Stimulated activated CD4-positive, alpha-beta T cell treated with anti-CD3 and anti-CD28 coated beads, Interleukin-15, amount 100 ng/mL, for 24 hours (primary cell): ENCODE measurements at regions not wholly inside any gene's neighbourhood (a gene's known extent, or its start where the extent isn't known, plus 50 kb on each side); places are given as distances from the start of the nearest gene placed in this dataset.

Source experiments
- DNase-seq: peaks from one replicate; pipeline ENCODE4 v3.0.0-alpha.2; 2020

DNA sequence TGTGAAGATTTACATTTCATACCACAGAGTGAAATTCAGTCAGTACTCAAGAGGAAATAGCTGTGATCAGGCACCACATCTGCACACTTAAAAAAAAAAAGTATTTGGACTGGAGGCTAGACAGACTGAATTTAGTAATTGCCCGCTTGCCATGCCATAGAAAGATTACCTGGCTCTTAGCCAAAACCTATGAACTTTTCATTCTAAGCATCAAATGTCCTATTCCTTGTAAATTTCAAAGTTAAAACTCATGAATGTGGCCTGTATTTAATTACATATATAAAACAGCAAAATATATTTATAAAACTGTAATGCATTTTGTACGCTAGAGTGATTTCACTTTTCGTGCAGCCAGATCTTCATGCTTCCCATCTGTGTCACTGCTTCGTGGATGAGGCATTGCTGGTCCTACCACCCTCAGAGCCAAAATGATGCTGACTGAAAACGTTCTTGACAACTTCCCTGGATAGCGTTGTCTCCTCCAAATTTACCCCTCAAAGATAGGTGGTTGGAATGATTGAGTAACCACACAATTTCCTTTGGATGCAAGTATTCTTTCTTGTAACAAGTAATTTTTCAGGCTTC lies 447.9 kb upstream of the SGCD start:
- no peak for DNase-seq

DNA sequence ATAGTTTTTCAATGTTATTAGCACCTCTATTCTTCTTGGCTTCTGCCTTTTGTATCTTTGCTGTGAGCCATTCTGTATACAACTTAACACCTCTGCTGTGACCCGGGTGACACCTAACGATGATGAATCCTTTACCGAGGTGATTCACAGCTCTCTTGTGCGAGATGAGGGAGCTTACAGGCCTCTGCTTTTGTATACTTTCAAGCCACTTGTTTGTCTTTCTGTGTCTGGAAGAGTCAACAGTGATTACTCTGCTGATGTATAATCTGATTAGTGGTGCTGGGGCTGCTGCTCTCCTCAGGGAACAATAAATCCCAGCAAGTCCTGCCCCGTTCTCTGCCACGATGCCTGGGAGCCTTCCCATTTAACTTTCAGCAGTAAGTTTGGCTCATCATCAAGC lies 442.9 kb upstream of the SGCD start:
- no peak for DNase-seq

DNA sequence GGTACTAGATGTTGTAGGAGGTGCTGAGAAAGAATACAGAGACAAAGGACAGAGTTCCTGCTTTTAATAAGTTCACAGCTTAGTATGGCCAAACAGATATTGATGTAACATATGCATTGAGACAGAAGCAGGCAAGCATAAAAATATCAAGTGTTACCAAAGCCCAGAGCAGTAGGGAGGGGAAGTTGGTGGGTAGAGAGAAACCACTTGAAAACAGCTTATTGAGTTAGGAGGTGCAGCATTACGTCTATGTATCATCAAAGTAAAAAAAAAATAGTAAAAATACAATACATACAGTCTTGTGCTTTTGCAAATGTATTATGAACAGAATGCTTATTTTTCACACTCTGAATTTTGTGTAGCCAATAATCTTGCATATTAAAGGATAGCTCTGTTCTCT lies 441.8 kb upstream of the SGCD start:
- DNase-seq = no peak

DNA sequence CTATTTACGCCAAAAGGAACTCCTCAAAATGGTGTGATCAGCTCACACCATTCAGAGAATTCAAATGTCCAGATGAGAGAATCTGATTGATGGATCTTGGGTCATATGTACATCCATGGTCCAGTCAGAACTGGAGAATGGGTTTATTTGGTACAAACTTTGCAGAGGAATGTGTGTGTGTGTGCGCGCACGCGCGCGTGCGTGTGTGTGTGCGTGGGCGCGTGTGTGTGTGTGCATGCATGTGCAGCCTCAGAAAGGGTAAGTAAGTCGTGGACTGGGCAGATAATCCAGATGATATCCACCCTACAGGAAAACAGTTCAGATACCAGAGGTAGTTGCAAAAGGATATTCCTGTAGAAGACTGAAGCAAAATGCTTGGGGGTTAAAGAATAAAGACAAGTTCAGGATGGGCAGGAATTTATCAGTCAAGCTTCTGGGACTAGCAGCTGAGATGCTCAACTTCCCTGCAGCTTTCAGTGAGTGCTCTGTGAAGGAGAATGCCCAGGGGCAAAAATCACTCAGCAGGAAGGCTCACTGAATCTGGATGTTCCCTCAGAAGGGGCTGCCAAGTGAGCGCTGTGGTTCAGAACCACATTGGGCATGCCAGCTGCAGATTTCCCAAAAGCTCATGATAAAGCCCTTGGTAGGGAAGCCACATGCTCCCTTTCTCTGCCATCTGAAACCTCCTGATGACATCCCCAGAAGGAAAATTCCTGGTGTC lies 440.5 kb upstream of the SGCD start:
- DNase-seq = no peak

DNA sequence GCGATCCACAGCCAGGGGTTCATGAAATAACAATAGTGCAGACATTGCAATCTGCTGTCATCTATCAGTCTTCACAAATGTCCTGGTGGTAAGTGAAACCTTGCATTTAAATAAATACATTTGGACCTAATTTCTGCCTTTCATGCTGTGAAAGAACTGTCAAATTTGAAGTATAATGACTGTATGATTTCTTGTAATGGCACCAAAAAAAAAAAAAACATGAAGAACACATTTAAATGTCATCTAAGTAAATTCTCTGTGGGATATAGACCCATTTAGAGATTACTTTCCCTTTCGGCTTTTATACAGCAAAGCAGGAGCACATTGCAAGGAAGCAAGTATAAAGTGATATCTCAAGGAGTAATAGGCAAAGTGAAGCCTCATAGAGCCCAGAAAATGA lies 431.5 kb upstream of the SGCD start:
- no peak for DNase-seq

DNA sequence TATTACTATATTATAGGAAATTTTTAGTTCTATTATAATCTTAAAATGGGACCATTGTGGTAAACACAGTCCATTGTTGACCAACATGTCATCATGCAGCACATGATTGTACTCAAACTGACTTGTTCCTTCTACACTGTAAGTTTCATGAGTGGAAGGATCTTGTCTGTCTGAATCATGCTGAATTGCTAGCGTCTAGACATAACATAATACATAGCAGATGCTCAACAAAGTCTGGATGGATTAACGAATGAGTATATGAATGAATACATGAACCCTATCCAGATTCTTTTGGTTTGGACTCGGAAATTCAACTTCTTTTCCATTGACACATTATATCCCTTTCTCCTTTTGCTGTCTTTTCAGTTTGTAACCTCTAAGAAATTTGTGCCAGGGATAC lies 429.2 kb upstream of the SGCD start:
- no peak for DNase-seq

DNA sequence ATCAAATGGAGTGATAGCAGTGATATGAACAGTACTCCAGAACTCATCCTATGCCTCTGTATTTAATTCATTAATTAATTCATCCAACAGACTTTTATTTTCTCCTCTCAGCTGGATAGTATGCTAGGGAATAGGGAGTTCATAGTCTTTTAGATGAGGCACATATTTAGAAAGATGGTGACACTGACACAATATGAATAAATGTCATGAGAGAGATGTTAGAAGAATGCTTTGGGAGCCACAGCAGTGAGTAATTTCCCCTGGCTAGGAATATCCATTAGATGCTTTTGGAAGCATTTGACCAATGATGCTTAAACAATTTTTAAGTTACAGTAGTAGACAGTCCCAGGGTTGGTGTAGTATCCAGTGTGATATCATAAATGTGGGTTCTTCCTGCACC lies 428.7 kb upstream of the SGCD start:
- no peak for DNase-seq

DNA sequence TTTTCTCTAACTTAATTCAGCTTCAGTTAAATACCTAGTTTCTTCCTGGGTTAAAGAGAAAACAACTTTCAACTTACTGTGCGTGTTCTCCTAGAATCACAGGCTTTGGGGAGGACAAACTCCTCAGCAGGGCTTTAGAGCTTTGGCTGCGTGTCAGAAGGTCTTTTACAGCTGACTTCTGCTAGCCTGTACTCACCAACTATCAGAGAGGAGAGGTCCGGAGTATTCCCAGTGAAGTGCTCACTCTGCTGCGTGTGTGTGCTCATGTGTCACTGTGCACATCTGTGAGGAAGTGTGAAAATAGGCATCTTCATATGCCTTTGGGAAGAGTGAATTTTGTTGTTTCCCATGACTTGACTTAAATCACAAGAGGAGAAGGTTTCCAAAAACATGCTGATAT lies 423.2 kb upstream of the SGCD start:
- no peak for DNase-seq

DNA sequence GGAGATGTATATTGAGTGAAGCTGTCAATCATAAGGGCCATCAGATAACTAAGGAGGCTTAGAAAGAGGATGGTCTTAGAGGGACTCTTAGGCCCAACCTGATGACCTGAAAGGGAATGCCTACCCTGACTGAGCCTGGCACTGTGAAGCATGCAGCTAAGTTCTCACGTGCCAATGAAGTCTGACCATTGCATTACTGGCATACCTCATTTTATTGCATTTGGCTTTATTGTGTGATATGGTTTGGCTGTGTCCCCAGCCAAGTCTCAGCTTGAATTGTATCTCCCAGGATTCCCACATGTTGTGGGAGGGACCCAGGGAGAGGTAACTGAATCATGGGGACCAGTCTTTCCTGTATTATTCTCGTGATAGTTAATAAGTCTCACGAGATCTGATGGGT lies 421.6 kb upstream of the SGCD start:
- DNase-seq = no peak

DNA sequence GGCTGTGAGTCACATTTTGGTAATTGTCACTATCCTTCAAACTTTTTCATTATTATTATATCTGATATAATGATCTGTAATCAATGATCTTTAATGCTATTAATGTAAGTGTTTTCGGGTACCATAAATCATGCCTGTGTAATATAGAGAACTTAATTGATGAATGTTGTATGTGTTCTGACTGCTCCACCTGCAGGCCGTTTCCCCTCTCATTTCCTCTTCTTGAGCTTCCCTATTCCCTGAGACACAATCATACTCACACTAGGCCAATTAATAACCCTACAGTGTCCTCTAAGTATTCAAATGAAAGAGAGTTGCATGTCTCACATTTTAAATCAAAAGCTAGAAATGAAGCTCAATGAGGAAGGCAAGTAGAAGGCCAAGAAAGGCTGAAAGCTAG lies 420.9 kb upstream of the SGCD start:
- no peak for DNase-seq

DNA sequence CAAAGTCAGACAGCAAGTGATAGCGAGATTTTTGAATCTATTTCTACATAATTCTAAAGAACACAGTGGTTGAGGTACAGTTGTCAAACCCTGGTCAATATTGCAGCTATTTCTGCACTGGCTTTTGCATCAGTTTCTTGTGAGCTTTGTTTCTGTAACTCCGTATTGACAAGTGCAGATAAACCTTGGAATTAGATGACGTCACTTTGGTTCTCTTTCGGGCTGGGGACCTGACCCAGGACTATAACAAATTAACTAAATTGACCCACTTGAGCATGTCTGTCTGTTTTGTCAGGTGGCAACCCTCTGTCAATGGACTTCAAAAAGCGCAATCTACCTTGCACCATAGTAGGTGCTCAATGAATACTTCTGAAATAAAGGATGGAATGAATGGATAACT lies 418.4 kb upstream of the SGCD start:
- DNase-seq = no peak

DNA sequence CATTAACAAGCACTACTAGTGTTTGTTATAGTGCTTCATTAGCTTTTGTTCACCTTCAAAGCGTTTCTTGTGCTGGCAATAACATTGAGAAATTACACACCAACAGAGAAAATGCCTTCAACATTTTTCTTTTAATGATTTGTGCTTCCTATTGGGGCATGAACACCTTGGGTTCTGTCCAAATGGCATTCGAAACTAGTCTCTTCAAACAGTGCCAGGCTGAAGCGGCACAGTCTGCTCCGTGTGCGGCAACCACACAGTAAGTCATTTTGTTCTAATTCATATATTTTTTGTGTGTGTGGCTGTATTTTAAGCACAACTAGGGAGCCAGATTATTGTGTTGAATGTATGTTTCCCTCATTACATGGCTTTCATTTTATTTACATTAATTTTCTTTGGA lies 414.7 kb upstream of the SGCD start:
- no peak for DNase-seq

DNA sequence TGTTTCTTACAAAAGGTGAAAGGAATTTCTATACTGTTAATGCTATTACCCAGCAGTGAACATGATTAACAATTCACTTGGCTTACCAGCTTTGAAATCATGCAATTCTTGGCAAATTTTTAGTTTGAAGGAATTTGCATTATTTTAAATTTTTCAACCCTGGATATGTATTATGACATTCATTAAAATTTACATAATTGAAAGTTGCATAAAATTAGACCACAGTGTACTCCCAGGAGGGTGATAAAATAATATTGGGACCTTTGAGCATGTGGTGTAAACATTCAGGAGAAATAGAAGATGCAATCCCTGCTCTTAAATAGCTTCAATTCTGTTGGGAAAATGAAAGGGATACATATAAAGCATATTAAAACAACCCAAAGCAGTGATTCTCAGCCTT lies 412.2 kb upstream of the SGCD start:
- DNase-seq = no peak

DNA sequence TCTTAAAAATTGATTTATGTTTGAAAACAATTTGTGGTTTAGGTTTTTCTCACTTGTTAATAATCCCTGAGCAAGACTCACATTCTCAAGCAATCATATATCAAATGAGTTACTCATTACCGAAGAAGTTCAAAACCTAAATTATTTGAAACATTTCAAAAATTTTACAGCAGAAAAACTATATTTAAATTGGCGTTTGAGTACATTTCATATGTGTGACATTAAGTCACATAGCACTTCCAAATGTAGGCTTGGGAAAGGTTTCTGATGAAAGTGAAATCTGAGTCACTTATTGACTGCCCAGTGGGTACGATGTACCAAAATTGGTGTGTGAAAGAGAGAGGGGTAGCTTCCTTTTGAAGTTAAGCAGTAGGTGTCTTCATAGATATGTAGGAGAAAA lies 411.4 kb upstream of the SGCD start:
- DNase-seq = no peak

DNA sequence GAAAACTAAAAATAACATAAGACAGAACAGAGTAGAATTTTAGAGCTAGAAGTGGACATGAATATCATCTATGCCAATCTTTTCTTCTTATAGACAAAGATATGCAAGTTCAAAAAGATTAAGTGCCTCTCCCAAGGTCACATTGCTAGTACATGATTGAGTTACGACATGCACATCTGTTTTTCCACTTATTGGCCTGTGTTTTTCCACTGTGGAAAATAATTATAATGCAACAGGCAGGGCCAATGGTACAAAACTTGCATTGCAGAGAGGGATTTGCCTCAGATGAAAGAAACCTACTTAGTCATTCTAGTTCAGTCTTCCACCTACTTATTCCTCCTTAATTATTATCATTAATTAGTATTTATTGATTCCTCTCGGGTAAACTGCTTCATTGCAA lies 407.8 kb upstream of the SGCD start:
- no peak for DNase-seq

DNA sequence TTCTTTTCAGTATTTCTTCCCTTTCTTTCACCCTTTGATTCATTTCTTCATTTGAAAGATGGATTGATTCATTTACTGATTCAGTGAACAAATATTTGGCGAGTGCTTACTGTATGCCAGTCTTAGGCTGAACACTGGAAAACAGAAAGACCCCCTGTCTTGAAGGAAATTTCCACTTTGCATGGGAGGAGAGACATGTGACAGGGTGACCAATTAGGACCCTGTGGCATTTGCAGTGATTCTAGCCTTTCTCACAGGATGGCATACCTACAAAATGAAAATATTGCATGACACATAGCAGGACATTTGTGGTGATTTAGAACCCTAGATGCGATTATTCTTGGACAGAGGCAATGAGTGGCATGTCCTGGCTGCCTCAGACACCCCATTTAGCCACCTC lies 407.2 kb upstream of the SGCD start:
- no peak for DNase-seq

DNA sequence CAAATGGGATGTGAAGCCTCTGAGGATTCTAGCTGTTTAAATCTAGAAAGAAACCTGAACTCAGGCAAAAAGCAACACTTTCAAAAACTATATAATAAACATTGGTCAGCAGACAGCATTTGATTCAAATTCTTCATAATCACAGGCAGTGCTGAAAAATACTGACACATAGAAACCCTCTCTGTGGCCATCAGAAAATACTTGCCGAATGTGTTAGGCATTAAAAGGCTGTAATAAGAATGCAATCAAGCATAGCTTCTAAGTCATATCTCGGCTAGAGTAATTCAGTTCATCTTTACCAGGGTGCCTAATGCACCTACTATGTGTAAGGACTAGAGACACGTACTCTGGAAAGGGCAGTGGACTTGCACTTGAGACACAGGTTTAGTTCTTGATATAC lies 405.3 kb upstream of the SGCD start:
- DNase-seq = no peak

DNA sequence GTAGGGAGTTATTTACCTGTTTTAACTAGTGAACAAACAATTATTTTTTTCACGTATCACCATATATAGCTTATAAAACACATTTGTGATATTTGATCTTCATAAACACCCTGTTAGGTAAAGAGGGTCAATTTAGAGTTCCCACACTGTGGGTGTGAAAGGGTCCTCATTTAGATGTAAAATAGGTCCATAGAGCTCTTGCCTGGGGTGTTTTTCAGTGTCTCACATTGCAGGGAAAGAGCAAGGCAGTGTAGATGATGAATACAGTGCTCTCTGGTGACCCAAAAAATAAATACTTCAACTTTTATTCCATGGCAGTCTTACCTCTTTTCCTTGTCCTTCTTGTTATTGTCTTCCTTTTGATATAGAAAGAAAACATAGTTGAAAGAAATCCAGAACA lies 403.2 kb upstream of the SGCD start:
- no peak for DNase-seq

DNA sequence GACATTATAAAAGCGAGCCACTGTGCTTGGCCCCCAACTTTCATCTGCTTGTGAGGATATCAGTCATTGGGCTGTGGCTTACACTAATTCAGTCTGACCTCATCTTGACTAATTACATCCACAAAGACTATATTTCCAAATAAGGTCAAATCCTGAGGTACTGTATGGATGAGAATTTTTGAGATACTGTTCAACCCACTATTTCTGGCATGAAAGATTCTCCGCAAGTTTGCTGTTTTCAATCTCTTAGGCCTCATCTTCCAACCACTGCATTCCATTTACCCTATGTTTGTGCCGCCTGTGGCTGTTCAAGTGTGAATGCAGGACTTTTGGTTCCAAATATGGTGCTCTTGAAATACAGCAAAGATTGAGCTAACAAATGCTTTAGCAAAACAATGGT lies 400.9 kb upstream of the SGCD start:
- DNase-seq = no peak

DNA sequence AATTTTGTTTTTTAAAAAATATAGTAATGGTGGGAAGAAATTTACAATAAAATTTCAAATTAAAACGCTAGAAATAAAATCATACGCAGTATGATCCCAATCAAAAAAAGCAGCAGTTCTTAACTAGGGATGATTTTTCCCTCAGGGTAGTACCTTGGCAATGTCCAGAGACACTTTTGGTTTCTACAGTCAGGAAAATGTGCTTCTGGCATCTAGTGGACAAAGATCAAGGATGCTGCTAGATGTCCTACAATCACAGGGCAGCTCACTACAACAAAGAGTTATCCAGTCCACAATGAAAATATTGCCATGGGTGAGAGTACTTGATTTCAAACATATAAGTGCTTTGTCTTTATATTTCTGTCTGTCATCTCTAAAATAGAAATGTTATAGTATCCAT lies 400.2 kb upstream of the SGCD start:
- no peak for DNase-seq

DNA sequence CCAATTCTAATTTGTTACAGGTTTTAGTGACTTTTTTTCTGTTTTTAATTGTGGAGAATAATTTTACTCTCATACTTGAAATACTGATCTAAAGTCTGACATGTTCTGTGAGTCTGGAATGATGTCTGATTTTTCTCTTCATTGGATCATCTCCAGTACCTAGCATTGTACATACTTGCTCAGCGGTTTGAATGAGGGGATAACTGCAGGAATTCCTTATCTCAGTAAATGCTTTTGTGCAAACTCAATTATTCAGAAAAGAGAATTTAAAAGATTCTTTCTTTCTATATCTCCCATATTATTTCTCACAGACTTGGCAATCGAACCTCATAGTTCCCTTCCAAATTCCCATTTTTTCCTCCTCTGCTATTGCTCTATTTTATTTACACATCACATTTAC lies 397.9 kb upstream of the SGCD start:
- DNase-seq = no peak

DNA sequence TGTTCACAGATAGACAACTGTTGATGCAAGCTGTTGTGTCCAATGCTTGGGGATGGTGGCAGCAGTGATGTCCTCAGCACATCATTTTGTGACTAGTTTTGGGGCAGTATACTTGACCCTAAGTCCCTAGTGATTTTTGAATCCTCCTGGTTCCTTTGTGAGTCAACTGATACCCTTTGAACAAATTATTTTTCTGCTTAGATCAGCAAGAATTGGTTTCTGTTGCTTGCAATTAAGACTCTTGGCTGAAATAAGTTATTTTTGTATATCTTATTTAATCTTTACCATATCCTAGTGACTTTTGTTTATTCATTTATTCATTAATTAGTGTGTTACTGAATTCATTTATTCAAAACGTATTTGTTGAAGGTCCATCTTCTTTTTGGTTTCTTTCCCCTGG lies 392.0 kb upstream of the SGCD start:
- no peak for DNase-seq

DNA sequence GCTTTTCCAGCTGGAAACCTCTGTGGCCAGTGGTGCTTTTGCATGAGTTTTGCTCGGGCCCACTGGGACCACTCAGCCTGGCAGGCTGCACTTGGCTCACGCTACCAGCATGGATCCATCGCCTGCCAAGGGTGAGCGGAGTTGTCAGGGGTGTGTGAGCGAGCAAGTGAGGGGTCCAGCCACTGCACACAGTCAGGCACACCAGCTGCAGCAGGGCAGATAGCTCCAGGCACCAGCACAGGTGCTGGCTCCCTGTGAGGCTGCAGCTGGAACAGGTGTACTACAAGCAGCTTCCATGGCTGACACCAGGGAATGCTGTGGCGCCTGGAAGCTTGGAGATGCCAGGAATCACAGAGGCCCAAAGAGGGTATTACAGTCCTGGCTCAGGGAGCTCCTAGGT lies 391.2 kb upstream of the SGCD start:
- no peak for DNase-seq

DNA sequence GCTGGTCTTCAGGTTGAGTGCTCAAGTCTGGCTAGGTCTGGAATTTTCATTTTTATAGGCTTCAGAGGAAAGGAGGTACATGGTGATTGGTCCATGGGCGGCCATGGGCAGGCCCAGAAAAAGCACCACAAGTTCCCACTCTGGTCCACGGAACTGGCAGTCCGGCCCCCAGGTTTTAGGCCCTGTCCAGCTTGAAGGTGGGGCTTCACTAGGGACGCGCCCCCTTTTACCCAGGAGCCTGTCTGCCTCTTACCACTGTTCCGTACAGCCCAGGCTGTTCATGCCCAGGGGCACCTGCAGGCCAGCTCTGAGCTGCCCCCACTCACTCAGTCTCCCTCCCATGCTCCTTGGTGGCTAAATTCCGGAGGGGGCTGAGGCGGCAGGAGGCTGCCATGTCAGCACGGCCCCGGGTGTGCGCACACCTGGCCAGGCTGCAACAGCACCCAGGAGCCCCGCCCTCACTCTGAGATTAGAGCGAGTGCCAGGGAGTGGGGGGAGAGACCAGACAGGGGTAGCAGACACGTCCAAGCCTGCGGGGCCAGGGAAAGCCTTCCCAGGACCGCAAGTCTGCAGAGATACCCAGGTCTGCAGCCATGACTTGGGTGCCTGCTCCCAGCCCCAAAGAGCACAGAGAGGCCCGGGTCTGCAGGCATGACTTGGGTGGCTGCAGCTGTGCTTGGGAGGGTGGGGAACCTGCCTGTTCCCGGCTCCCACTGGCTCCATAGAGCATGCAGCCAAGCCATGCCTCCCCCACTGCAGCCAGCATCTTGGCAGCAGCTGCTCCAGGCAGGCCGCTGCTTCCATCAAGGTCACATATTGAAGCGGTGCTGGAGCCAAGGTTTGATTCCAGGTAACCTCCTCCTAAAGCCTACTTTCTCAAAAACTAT lies 390.2 kb upstream of the SGCD start:
- no peak for DNase-seq
